GM12891 (cell line): ENCODE measurements at regions not wholly inside any gene's neighbourhood (a gene's known extent, or its start where the extent isn't known, plus 50 kb on each side); places are given as distances from the start of the nearest gene placed in this dataset.

ENCODE experiments used
- DNase-seq: peaks from one replicate; pipeline ENCODE4 v3.0.0; 2011; ENCODE audit warnings: low spot score; ENCODE audit not compliant: insufficient read length
- FAIRE-seq: peaks from 2 replicates; lab custom pipeline; 2011; peaks lifted over from hg19 to GRCh38; lab: Jason Lieb, UNC
- PAX5 ChIP-seq: IDR thresholded peaks from 2 replicates; pipeline ENCODE4 v1.6.1; 2011; ENCODE audit warnings: low read length, moderate library complexity, mild to moderate bottlenecking; ENCODE audit not compliant: insufficient read depth, severe bottlenecking
- POLR2A ChIP-seq: IDR thresholded peaks from 2 replicates; pipeline ENCODE4 v1.6.1; 2011; ENCODE audit warnings: low read depth, low read length, control low read depth
- POLR2AphosphoS5 ChIP-seq: IDR thresholded peaks from 2 replicates; pipeline ENCODE4 v1.6.1; 2011; ENCODE audit warnings: low read depth, low read length, control low read depth
- POU2F2 ChIP-seq: IDR thresholded peaks from 2 replicates; pipeline ENCODE4 v1.6.1; 2011; ENCODE audit warnings: low read depth, mild to moderate bottlenecking, control low read depth, low read length, moderate library complexity
- SPI1 ChIP-seq: IDR thresholded peaks from 2 replicates; pipeline ENCODE4 v1.6.1; 2011; ENCODE audit warnings: low read depth, low read length, control low read depth
- TAF1 ChIP-seq: IDR thresholded peaks from 2 replicates; pipeline ENCODE4 v1.6.1; 2011; ENCODE audit warnings: low read depth, low read length, control low read depth

DNA sequence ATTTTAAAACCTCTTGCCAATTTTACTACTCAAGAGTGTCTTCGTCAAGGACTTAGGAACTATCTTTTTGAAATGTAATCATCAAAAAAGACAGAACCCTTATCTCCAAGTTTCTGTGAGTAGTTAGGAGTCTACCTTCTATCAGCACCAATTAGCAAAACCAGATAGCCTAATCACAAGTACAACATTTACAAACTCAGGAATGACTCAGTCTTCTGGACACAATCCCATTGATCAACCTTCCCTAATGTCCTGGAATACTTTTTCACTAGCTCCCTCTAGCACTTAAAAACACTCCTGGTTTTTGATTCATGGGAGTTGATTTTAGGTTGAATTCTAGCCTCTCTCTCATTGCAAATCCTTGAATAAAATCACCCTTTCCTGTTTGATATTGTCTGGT is 680.7 kb downstream of the PRR16 start:
- no peak for DNase-seq
- no peak for FAIRE-seq
- no peak for TF ChIP-seq PAX5
- no peak for TF ChIP-seq TAF1
- no peak for TF ChIP-seq SPI1
- no peak for TF ChIP-seq POLR2AphosphoS5

DNA sequence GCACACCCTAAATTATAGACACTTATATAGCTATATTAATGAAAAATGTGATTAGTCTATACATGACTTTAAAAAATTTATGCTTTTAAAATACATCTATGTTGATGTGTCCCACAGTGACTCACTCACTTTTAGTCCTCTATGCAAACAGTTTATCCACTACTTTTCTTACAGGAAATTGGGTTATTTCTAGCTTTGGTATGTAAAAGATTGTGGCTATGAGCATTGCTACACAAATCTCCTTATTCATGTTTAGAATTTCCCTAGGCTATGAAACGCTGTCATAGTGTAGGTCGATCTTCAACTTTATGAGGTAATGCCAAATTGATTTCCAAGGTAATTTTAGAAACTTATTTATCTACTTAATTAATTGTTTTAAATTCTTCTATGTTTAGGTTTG is 687.4 kb downstream of the PRR16 start:
- no peak for TF ChIP-seq POLR2A
- TF ChIP-seq SPI1 = no peak
- no peak for TF ChIP-seq POLR2AphosphoS5
- TF ChIP-seq POU2F2 = no peak
- no peak for TF ChIP-seq PAX5
- no peak for TF ChIP-seq TAF1
- DNase-seq (no peak), FAIRE-seq (no peak)

DNA sequence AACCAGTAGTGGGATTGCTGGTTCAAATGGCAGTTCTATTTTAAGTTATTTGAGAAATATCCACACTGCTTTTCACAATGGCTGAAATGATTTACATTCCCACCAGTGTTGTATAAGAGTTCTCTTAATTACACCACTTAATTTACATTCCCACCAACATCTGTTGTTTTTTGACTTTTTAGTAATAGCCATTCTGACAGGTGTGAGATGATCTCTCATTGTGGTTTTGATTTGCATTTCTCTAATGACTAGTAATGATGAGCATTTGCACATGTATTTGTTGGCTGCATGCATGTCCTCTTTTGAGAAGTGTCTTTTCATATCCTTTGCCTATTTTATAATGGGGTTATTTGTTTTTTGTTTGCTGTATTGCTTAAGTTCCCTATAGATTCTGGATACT is 688.3 kb downstream of the PRR16 start:
- FAIRE-seq = no peak
- DNase-seq = no peak
- no peak for TF ChIP-seq POU2F2
- no peak for TF ChIP-seq POLR2AphosphoS5
- TF ChIP-seq PAX5 = no peak
- no peak for TF ChIP-seq SPI1
- no peak for TF ChIP-seq TAF1
- TF ChIP-seq POLR2A = no peak

- FAIRE-seq = no peak
- no peak for TF ChIP-seq PAX5
- no peak for TF ChIP-seq POLR2AphosphoS5
- TF ChIP-seq POU2F2 = no peak
- no peak for TF ChIP-seq POLR2A
- no peak for TF ChIP-seq SPI1
- no peak for TF ChIP-seq TAF1
- no peak for DNase-seq
Measured at GRCh38 chr5:121156565-121156964, 692.5 kb downstream of the PRR16 start.

- FAIRE-seq = no peak
- TF ChIP-seq SPI1 (no peak), POLR2A (no peak), TAF1 (no peak), PAX5 (no peak), POLR2AphosphoS5 (no peak), POU2F2 (no peak)
- no peak for DNase-seq
Measured at GRCh38 chr5:121158451-121158850, 693.2 kb upstream of the FTMT start.

- FAIRE-seq (no peak), DNase-seq (no peak)
- TF ChIP-seq POLR2A = no peak
- TF ChIP-seq SPI1 = no peak
- no peak for TF ChIP-seq TAF1
- TF ChIP-seq POU2F2 = no peak
- no peak for TF ChIP-seq PAX5
- no peak for TF ChIP-seq POLR2AphosphoS5
Measured at GRCh38 chr5:121160591-121160990, 691.1 kb upstream of the FTMT start.

- TF ChIP-seq SPI1 (no peak), PAX5 (no peak), TAF1 (no peak), POLR2A (no peak), POLR2AphosphoS5 (no peak), POU2F2 (no peak)
- no peak for DNase-seq
- no peak for FAIRE-seq
Measured at GRCh38 chr5:121164632-121165031, 687.0 kb upstream of the FTMT start.

- FAIRE-seq (no peak), DNase-seq (no peak)
- TF ChIP-seq TAF1 (no peak), POLR2A (no peak)
Measured at GRCh38 chr5:121171361-121171760, 680.3 kb upstream of the FTMT start.

DNA sequence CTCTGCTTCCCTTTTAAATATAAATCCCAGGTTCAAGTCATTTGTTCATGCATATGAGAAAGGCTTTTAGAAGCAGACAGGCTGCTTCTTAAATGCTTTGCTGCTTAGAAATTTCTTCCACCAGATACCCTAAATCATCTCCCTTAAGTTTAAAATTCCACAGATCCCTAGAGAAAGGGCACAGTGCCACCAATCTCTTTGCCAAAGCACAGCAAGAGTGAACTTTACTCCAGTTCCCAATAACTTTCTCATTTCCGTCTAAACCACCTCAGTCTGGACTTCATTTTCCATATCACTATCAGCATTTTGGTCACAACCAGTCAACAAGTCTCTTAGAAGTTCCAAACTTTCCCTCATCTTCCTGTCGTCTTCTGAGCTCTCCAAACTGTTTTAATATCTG is 679.8 kb upstream of the FTMT start:
- DNase-seq (no peak), FAIRE-seq (no peak)
- TF ChIP-seq TAF1 (no peak), PAX5 (no peak), POLR2A (no peak), POLR2AphosphoS5 (no peak), SPI1 (no peak), POU2F2 (no peak)

GRCh38 chr5:121174351-121174750 is 677.3 kb upstream of the FTMT start:
- no peak for TF ChIP-seq POU2F2
- no peak for TF ChIP-seq PAX5
- no peak for TF ChIP-seq SPI1
- TF ChIP-seq POLR2A = no peak
- no peak for TF ChIP-seq POLR2AphosphoS5
- no peak for TF ChIP-seq TAF1
- no peak for DNase-seq
- FAIRE-seq = no peak

GRCh38 chr5:121175986-121176385 is 675.7 kb upstream of the FTMT start:
- FAIRE-seq (no peak), DNase-seq (no peak)
- no peak for TF ChIP-seq TAF1
- no peak for TF ChIP-seq POU2F2
- no peak for TF ChIP-seq POLR2AphosphoS5
- no peak for TF ChIP-seq PAX5
- TF ChIP-seq SPI1 = no peak
- TF ChIP-seq POLR2A = no peak
